ENCODE measurements at regions not wholly inside any gene's neighbourhood (a gene's known extent, or its start where the extent isn't known, plus 50 kb on each side); places are given as distances from the start of the nearest gene placed in this dataset.

GRCh38 chr6:165793287-165793825 lies 130.3 kb upstream of the PDE10A start:
- no peak for TF ChIP-seq CTCF (IDR thresholded peaks at IDR 0.05; ENCODE audit: insufficient read depth, low read length, poor library complexity, severe bottlenecking)
- no peak for TF ChIP-seq EZH2phosphoT487 (conservative IDR thresholded peaks at IDR 0.05; ENCODE audit: low read length)

Data from SU-DHL-6 (cell line).